ENCODE measurements at regions not wholly inside any gene's neighbourhood (a gene's known extent, or its start where the extent isn't known, plus 50 kb on each side); places are given as distances from the start of the nearest gene placed in this dataset.
"Not testable (repeated sequence)": the region's sequence is repeated elsewhere in the genome, so short reads cannot be mapped to it uniquely, and the experiment has no call there.

GRCh38 chr5:121055586-121055985, 591.5 kb downstream of the PRR16 start:
- no peak for TF ChIP-seq CTCF (IDR thresholded peaks at IDR 0.05; ENCODE audit: poor library complexity, severe bottlenecking)
- Histone ChIP-seq H3K36me3 (ENCODE audit: low read depth) (no peaks in the 10 kb centered on the region), H3K4me3 (ENCODE audit: severe bottlenecking) (no peak overlapping the region), H3K27me3 (ENCODE audit: insufficient read depth, poor library complexity, severe bottlenecking) (no peaks in the 10 kb centered on the region), H3K27ac (ENCODE audit: poor library complexity, severe bottlenecking) (no peak overlapping the region), H3K4me1 (ENCODE audit: insufficient read depth, poor library complexity, severe bottlenecking) (no peaks in the 10 kb centered on the region), H3K9me3 (ENCODE audit: severe bottlenecking) (no peaks in the 10 kb centered on the region)
- ATAC-seq (ENCODE audit: low read depth) (no peak), DNase-seq (ENCODE audit: low spot score) (no peak)

GRCh38 chr5:121064241-121064640, 600.1 kb downstream of the PRR16 start:
- H3K9me3 ChIP-seq (ENCODE audit: severe bottlenecking); H3K4me3 ChIP-seq (ENCODE audit: severe bottlenecking); DNase-seq (ENCODE audit: low spot score); H3K36me3 ChIP-seq (ENCODE audit: low read depth); H3K27me3 ChIP-seq (ENCODE audit: insufficient read depth, poor library complexity, severe bottlenecking); ATAC-seq (ENCODE audit: low read depth); H3K27ac ChIP-seq (ENCODE audit: poor library complexity, severe bottlenecking): not testable (repeated sequence)
- peaks cover 10% of the 10 kb centered on the region for H3K4me1 ChIP-seq (ENCODE audit: insufficient read depth, poor library complexity, severe bottlenecking)

GRCh38 chr5:121086671-121087070, 622.6 kb downstream of the PRR16 start:
- no peak for DNase-seq (ENCODE audit: low spot score)
- no peak for TF ChIP-seq CTCF (IDR thresholded peaks at IDR 0.05; ENCODE audit: poor library complexity, severe bottlenecking)
- no peak overlapping the region for H3K4me3 ChIP-seq (ENCODE audit: severe bottlenecking)

GRCh38 chr5:121087560-121087959, 623.5 kb downstream of the PRR16 start:
- TF ChIP-seq CTCF (IDR thresholded peaks at IDR 0.05; ENCODE audit: poor library complexity, severe bottlenecking): no peak
- DNase-seq (ENCODE audit: low spot score): no peak
- no peak for ATAC-seq (ENCODE audit: low read depth)
- no peaks in the 10 kb centered on the region for H3K9me3 ChIP-seq (ENCODE audit: severe bottlenecking)
- H3K27ac ChIP-seq (ENCODE audit: poor library complexity, severe bottlenecking): no peak overlapping the region
- no peaks in the 10 kb centered on the region for H3K4me1 ChIP-seq (ENCODE audit: insufficient read depth, poor library complexity, severe bottlenecking)
- H3K36me3 ChIP-seq (ENCODE audit: low read depth): no peaks in the 10 kb centered on the region
- H3K4me3 ChIP-seq (ENCODE audit: severe bottlenecking): no peak overlapping the region
- no peaks in the 10 kb centered on the region for H3K27me3 ChIP-seq (ENCODE audit: insufficient read depth, poor library complexity, severe bottlenecking)

More at GRCh38 chr5:121086671-121087070, 622.6 kb downstream of the PRR16 start:
- Histone ChIP-seq H3K4me1 (ENCODE audit: insufficient read depth, poor library complexity, severe bottlenecking) (no peaks in the 10 kb centered on the region), H3K27ac (ENCODE audit: poor library complexity, severe bottlenecking) (no peak overlapping the region), H3K27me3 (ENCODE audit: insufficient read depth, poor library complexity, severe bottlenecking) (no peaks in the 10 kb centered on the region), H3K36me3 (ENCODE audit: low read depth) (no peaks in the 10 kb centered on the region), H3K9me3 (ENCODE audit: severe bottlenecking) (no peaks in the 10 kb centered on the region)
- no peak for ATAC-seq (ENCODE audit: low read depth)

- Histone ChIP-seq H3K36me3 (ENCODE audit: low read depth) (no peaks in the 10 kb centered on the region), H3K4me1 (ENCODE audit: insufficient read depth, poor library complexity, severe bottlenecking) (no peaks in the 10 kb centered on the region), H3K4me3 (ENCODE audit: severe bottlenecking) (no peak overlapping the region), H3K27ac (ENCODE audit: poor library complexity, severe bottlenecking) (no peak overlapping the region), H3K9me3 (ENCODE audit: severe bottlenecking) (no peaks in the 10 kb centered on the region), H3K27me3 (ENCODE audit: insufficient read depth, poor library complexity, severe bottlenecking) (no peaks in the 10 kb centered on the region)
- no peak for TF ChIP-seq CTCF (IDR thresholded peaks at IDR 0.05; ENCODE audit: poor library complexity, severe bottlenecking)
- ATAC-seq (ENCODE audit: low read depth) (no peak), DNase-seq (ENCODE audit: low spot score) (no peak)
These were observed 624.2 kb downstream of the PRR16 start for GRCh38 chr5:121088341-121088740.

All from RWPE2 (cell line).